ENCODE measurements at regions not wholly inside any gene's neighbourhood (a gene's known extent, or its start where the extent isn't known, plus 50 kb on each side); places are given as distances from the start of the nearest gene placed in this dataset.
"Not testable (repeated sequence)": the region's sequence is repeated elsewhere in the genome, so short reads cannot be mapped to it uniquely, and the experiment has no call there.

DNA sequence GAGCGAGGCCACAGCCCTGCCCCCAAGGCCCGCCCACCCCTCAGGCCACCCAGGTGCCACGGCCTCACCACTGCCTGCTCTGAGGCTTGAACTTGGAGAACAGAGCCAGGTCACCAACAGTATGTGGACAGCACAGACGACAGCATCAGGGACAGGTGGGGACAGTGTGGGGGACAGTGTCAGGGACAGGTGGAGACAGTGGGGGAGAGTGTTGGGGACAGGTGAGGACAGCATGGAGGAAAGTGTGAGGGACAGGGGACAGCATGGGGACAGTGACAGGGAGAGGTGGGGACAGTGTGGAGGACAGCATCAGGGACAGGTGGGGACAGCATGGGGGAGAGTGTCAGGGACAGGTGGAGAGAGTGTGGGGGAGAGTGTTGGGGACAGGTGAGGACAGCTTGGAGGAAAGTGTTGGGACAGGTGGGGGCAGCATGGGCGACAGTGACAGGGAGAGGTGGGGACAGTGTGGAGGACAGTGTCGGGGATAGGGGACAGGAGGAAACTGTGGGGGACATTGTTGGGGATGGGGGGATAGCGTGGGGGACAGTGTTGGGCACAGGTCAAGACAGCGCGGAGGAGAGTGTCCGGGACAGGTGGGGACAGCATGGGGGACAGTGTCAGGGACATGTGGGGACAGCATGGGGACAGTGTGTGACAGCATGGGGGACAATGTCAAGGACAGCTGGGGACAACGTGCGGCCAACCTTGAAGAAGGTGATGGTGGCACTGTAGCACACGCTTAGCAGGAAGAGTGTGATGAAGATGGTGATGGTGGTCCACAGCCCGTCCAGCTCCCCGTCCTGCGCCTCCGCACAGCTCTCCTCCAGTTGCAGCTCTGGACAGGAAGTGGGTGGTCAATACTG lies 114.9 kb downstream of the TMEM121 start:
- no peaks in the 10 kb centered on the region for H3K4me1 ChIP-seq (ENCODE audit: insufficient read depth, insufficient read length)
- no peaks in the 10 kb centered on the region for H3K36me3 ChIP-seq (ENCODE audit: insufficient read depth, insufficient read length, low read length)
- DNase-seq (ENCODE audit: low read depth, low spot score): no peak
- no peaks in the 10 kb centered on the region for H3K27me3 ChIP-seq (ENCODE audit: insufficient read depth, insufficient read length)
- TF ChIP-seq ZNF274 (IDR thresholded peaks at IDR 0.05; ENCODE audit: low read depth, low read length) (no peak), SUZ12 (IDR thresholded peaks at IDR 0.05; ENCODE audit: extremely low read depth, insufficient read depth, insufficient read length) (no peak), YY1 (IDR thresholded peaks at IDR 0.05; ENCODE audit: insufficient read depth, insufficient read length) (no peak)
- no peaks in the 10 kb centered on the region for H3K9me3 ChIP-seq (ENCODE audit: insufficient read depth, low read length)
- H3K9ac ChIP-seq (ENCODE audit: insufficient read length, low read depth): no peak overlapping the region
- no peak overlapping the region for H3K4me3 ChIP-seq (ENCODE audit: insufficient read length, low read depth)

- not testable (repeated sequence) for H3K36me3 ChIP-seq (ENCODE audit: insufficient read depth, insufficient read length, low read length); H3K4me3 ChIP-seq (ENCODE audit: insufficient read length, low read depth); DNase-seq (ENCODE audit: low read depth, low spot score); H3K9me3 ChIP-seq (ENCODE audit: insufficient read depth, low read length); H3K9ac ChIP-seq (ENCODE audit: insufficient read length, low read depth); H3K4me1 ChIP-seq (ENCODE audit: insufficient read depth, insufficient read length); H3K27me3 ChIP-seq (ENCODE audit: insufficient read depth, insufficient read length)
Observed at GRCh38 chr14:105641951-105642350, 115.6 kb downstream of the TMEM121 start.

DNA sequence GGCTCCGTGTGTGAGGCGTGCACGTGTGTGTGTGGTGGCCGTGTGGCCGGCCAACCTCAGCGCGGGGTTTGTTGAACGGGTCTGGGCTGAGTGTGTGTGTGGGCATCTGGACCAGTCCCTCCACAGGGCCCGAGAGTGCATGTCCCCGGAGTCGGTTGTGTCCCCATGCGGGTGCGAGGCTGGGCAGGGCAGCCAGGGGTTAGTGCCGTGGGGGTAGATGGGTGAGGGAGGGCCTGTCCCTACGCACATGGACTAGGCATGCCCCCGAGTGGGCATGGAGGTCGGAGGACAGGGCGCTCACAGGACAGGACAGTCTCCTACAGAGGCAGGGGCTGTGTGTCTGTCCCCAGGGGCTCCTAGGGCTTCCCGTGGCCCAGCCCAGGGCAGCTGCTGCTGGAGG lies 116.1 kb downstream of the TMEM121 start:
- not testable (repeated sequence) for H3K9ac ChIP-seq (ENCODE audit: insufficient read length, low read depth); DNase-seq (ENCODE audit: low read depth, low spot score); H3K9me3 ChIP-seq (ENCODE audit: insufficient read depth, low read length); H3K36me3 ChIP-seq (ENCODE audit: insufficient read depth, insufficient read length, low read length); H3K4me3 ChIP-seq (ENCODE audit: insufficient read length, low read depth); H3K4me1 ChIP-seq (ENCODE audit: insufficient read depth, insufficient read length); H3K27me3 ChIP-seq (ENCODE audit: insufficient read depth, insufficient read length)

- H3K9me3 ChIP-seq (ENCODE audit: insufficient read depth, low read length); H3K4me1 ChIP-seq (ENCODE audit: insufficient read depth, insufficient read length); H3K4me3 ChIP-seq (ENCODE audit: insufficient read length, low read depth); H3K27me3 ChIP-seq (ENCODE audit: insufficient read depth, insufficient read length); DNase-seq (ENCODE audit: low read depth, low spot score); H3K36me3 ChIP-seq (ENCODE audit: insufficient read depth, insufficient read length, low read length); H3K9ac ChIP-seq (ENCODE audit: insufficient read length, low read depth): not testable (repeated sequence)
Observed at GRCh38 chr14:105643406-105644052, 117.1 kb downstream of the TMEM121 start.

DNA sequence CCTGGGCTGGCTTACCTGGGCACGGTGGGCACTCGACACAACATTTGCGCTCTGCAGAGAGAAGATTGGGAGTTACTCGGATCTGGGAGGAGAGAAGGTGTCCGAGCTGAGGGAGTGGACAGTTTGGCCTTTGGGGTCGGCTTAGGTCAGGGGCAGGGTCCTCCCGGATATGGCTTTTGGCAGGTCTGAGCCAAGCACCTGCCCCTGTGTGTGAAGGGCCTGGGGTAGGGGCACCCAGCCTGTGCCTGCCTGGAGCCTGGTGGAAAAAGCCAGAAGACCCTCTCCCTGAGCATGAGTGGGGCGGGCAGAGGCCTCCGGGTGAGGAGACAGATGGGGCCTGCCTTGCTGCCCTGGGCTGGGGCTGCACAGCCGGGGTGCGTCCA lies 117.7 kb downstream of the TMEM121 start:
- H3K9ac ChIP-seq (ENCODE audit: insufficient read length, low read depth); H3K27me3 ChIP-seq (ENCODE audit: insufficient read depth, insufficient read length); H3K4me3 ChIP-seq (ENCODE audit: insufficient read length, low read depth); H3K9me3 ChIP-seq (ENCODE audit: insufficient read depth, low read length); H3K4me1 ChIP-seq (ENCODE audit: insufficient read depth, insufficient read length); DNase-seq (ENCODE audit: low read depth, low spot score); H3K36me3 ChIP-seq (ENCODE audit: insufficient read depth, insufficient read length, low read length): not testable (repeated sequence)

DNA sequence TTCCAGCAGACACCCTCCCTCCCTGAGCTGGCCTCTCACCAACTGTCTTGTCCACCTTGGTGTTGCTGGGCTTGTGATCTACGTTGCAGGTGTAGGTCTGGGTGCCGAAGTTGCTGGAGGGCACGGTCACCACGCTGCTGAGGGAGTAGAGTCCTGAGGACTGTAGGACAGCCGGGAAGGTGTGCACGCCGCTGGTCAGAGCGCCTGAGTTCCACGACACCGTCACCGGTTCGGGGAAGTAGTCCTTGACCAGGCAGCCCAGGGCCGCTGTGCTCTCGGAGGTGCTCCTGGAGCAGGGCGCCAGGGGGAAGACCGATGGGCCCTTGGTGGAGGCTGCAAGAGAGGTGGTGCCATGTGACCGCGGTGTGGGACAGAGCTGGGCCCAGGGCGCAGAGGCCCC lies 118.1 kb downstream of the TMEM121 start:
- H3K9ac ChIP-seq (ENCODE audit: insufficient read length, low read depth); H3K4me1 ChIP-seq (ENCODE audit: insufficient read depth, insufficient read length); H3K27me3 ChIP-seq (ENCODE audit: insufficient read depth, insufficient read length); DNase-seq (ENCODE audit: low read depth, low spot score); H3K9me3 ChIP-seq (ENCODE audit: insufficient read depth, low read length); H3K4me3 ChIP-seq (ENCODE audit: insufficient read length, low read depth); H3K36me3 ChIP-seq (ENCODE audit: insufficient read depth, insufficient read length, low read length): not testable (repeated sequence)

DNA sequence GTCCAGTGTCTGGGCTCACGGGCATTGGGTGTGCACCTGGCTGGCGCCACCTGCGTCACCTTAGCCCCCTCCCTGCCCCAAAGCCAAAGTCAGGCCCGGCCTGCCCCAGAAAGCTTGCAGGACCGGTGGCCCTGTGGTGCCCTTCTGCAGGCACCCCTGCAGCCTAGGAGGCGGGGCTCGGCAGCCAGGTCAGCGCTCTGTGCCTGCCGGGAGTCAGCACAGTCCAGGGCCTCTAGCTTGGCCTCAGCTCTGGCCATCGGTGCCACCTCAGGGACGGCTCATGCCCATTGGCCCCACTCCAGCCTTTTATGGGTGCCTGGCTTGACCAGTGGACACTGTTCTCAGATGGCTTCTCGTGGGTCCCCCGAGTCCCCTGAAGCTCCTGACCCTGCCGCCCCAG lies 118.5 kb downstream of the TMEM121 start:
- not testable (repeated sequence) for H3K9me3 ChIP-seq (ENCODE audit: insufficient read depth, low read length); H3K9ac ChIP-seq (ENCODE audit: insufficient read length, low read depth)

GRCh38 chr14:105645389-105645788 lies 119.0 kb downstream of the TMEM121 start:
- not testable (repeated sequence) for DNase-seq (ENCODE audit: low read depth, low spot score); H3K36me3 ChIP-seq (ENCODE audit: insufficient read depth, insufficient read length, low read length); H3K27me3 ChIP-seq (ENCODE audit: insufficient read depth, insufficient read length); H3K4me1 ChIP-seq (ENCODE audit: insufficient read depth, insufficient read length); H3K4me3 ChIP-seq (ENCODE audit: insufficient read length, low read depth); H3K9me3 ChIP-seq (ENCODE audit: insufficient read depth, low read length); H3K9ac ChIP-seq (ENCODE audit: insufficient read length, low read depth)

More for the DNA sequence above, 118.5 kb downstream of the TMEM121 start:
- not testable (repeated sequence) for H3K27me3 ChIP-seq (ENCODE audit: insufficient read depth, insufficient read length); DNase-seq (ENCODE audit: low read depth, low spot score); H3K36me3 ChIP-seq (ENCODE audit: insufficient read depth, insufficient read length, low read length); H3K4me3 ChIP-seq (ENCODE audit: insufficient read length, low read depth); H3K4me1 ChIP-seq (ENCODE audit: insufficient read depth, insufficient read length)

All from NT2/D1 (cell line).